ENCODE measurements at regions not wholly inside any gene's neighbourhood (a gene's known extent, or its start where the extent isn't known, plus 50 kb on each side); places are given as distances from the start of the nearest gene placed in this dataset.
A peak's percentile ranks its signal among the peaks of the same experiment; 100 is the strongest.

DNA sequence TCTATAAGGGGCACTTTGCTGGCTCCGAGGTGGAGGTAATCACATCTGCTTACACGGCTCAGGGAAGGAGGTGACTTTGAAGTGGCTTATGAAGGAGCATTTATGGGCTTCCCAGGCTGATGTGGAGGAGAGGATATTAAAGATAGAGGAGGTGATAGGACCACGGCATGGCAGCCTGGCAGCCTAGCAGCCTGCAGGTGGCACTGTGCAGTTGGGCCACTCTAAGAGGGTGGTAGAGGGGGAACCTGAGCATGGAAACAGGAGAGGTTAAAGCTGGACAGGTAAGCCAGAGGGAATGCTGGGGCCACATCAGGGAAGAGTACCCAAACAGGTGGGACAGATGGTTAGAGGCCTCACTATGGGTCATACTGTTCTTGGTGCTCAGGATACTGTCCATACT, 375.0 kb downstream of the WDR72 start:
- TF ChIP-seq, protein P1, sequence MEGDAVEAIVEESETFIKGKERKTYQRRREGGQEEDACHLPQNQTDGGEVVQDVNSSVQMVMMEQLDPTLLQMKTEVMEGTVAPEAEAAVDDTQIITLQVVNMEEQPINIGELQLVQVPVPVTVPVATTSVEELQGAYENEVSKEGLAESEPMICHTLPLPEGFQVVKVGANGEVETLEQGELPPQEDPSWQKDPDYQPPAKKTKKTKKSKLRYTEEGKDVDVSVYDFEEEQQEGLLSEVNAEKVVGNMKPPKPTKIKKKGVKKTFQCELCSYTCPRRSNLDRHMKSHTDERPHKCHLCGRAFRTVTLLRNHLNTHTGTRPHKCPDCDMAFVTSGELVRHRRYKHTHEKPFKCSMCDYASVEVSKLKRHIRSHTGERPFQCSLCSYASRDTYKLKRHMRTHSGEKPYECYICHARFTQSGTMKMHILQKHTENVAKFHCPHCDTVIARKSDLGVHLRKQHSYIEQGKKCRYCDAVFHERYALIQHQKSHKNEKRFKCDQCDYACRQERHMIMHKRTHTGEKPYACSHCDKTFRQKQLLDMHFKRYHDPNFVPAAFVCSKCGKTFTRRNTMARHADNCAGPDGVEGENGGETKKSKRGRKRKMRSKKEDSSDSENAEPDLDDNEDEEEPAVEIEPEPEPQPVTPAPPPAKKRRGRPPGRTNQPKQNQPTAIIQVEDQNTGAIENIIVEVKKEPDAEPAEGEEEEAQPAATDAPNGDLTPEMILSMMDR (conservative IDR thresholded peaks at IDR 0.05) = peak; percentile 68
- TF ChIP-seq ZFX (IDR thresholded peaks at IDR 0.05) = no peak

Measured in C4-2B (cell line).